ENCODE measurements at regions not wholly inside any gene's neighbourhood (a gene's known extent, or its start where the extent isn't known, plus 50 kb on each side); places are given as distances from the start of the nearest gene placed in this dataset.

DNA sequence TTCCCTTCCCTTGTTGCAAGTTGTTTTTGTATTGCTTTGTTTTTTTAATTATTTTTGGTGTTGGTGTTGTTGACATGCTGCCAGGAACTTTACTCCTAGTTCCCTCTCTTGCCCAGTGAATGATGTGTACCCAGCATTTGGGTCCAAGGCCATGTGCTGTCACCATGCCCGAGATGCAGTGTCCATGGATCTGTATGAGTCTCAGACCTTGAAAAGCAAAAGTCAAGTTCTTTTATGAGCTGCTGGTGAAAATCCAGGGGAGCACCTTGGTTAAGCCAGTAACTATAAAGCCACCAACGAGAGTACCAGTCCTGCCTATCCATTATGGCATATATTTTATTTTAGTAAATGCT lies 236.4 kb downstream of the BCL11A start:
- TF ChIP-seq, protein P1, sequence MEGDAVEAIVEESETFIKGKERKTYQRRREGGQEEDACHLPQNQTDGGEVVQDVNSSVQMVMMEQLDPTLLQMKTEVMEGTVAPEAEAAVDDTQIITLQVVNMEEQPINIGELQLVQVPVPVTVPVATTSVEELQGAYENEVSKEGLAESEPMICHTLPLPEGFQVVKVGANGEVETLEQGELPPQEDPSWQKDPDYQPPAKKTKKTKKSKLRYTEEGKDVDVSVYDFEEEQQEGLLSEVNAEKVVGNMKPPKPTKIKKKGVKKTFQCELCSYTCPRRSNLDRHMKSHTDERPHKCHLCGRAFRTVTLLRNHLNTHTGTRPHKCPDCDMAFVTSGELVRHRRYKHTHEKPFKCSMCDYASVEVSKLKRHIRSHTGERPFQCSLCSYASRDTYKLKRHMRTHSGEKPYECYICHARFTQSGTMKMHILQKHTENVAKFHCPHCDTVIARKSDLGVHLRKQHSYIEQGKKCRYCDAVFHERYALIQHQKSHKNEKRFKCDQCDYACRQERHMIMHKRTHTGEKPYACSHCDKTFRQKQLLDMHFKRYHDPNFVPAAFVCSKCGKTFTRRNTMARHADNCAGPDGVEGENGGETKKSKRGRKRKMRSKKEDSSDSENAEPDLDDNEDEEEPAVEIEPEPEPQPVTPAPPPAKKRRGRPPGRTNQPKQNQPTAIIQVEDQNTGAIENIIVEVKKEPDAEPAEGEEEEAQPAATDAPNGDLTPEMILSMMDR (IDR thresholded peaks at IDR 0.05) = no peak
- no peak for DNase-seq
- H3K4me1 Mint-ChIP-seq (ENCODE audit: low read depth) = no peaks in the 10 kb centered on the region
- H3K27ac Mint-ChIP-seq = no peak overlapping the region
- H3K36me3 Mint-ChIP-seq (ENCODE audit: low read depth) = no peaks in the 10 kb centered on the region
- H3K9me3 Mint-ChIP-seq = peaks cover 6% of the 10 kb centered on the region
- no peak overlapping the region for H3K4me3 Mint-ChIP-seq
- H3K27me3 Mint-ChIP-seq (ENCODE audit: insufficient read depth) = peaks cover 1% of the 10 kb centered on the region; the same call in 1 of the 2 replicates

DNA sequence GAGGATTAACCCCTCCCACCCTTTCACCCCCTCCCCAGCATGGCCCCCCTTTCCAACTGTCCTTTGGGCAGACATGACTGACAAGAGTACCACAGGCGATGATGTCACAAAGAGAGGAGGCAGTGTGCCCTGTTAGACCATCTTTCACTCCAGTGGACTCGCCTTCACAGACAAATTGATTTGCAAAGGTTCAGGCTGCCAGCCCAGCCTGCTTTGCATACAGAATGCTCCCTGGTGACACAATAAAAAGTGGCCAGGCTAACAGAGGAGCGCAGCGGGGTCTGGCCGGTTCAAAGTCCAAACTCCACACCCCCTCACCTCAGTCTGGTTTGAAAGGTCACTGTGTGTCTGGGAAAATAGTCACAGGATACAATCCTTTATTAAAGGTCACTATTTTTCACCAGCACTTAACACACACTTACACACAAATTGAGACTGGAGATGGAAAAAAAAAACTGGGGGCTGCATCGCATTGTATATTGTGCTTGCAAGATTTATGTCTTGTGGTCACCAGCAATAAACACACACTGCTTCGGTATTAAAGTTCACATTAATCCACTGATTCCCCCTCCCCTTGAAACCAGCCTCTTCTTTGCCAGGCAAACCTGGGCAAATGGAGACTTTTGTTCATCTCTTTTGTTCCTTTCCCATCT lies 236.9 kb downstream of the BCL11A start:
- TF ChIP-seq, protein P1 (IDR thresholded peaks at IDR 0.05) = no peak
- Mint-ChIP-seq H3K27me3 (ENCODE audit: insufficient read depth) (no peaks in the 10 kb centered on the region; the same call in 1 of the 2 replicates), H3K4me3 (no peak overlapping the region), H3K4me1 (ENCODE audit: low read depth) (no peaks in the 10 kb centered on the region), H3K27ac (no peak overlapping the region), H3K36me3 (ENCODE audit: low read depth) (no peaks in the 10 kb centered on the region), H3K9me3 (peaks cover 6% of the 10 kb centered on the region)
- DNase-seq = no peak

DNA sequence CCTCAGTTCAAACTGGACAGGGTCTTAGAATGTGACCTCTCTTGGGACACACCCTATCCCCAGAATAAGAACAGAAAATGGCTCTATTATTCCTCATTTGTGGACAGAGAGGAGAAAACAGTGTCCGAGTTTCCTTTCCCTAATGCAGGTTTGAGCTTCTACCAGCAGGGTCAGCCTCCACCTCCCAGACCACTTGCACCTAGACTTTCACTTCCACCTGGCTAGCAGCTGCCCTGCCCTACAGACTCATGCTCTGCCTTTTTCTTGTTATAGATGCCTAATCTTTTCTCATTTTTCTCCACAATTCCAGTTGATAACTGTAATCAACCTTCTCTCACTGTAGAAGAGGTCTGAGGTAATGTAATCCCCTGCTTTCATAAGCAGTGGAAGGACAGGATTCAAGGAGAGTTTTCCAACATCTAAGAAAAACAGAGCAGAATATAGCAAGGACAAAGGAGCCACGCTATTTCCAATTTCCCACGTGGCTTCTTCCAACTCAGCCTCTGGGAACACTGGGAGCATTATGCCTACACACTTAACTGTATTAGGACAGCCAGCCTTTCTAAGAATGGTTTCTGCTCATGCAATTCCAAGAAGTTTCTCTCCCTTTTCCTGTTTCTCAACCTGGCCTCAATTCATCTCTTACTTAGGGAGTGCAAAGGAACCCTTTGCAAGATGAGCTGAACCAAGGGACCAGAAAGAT lies 239.8 kb downstream of the BCL11A start:
- no peak for DNase-seq
- TF ChIP-seq, protein P1 (IDR thresholded peaks at IDR 0.05) = no peak
- H3K4me1 Mint-ChIP-seq (ENCODE audit: low read depth) = no peaks in the 10 kb centered on the region
- no peak overlapping the region for H3K4me3 Mint-ChIP-seq
- peaks cover 6% of the 10 kb centered on the region for H3K9me3 Mint-ChIP-seq
- H3K36me3 Mint-ChIP-seq (ENCODE audit: low read depth) = no peaks in the 10 kb centered on the region
- no peak overlapping the region for H3K27ac Mint-ChIP-seq
- H3K27me3 Mint-ChIP-seq (ENCODE audit: insufficient read depth) = no peaks in the 10 kb centered on the region; the same call in 1 of the 2 replicates

DNA sequence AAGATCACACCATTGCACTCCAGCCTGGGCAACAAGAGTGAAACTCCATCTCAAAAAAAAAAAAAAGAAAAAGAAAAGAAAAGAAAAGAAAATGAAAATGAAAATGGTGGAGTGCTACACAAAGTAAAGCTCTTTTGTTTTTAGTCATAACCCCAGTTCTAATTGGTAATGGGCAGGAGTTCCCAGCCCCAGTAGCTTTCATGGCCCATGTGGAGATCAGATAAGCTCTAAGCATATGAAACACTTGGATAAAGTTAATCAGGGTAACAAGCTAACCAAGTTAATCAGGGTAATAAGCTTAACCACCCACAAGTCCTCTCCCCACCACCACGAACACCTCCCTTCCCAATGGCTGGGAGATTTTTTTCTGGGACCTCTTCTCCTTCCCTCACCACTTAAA lies 240.8 kb downstream of the BCL11A start:
- TF ChIP-seq, protein P1 (IDR thresholded peaks at IDR 0.05) = no peak
- Mint-ChIP-seq H3K4me3 (no peak overlapping the region), H3K9me3 (peaks cover 6% of the 10 kb centered on the region), H3K36me3 (ENCODE audit: low read depth) (no peaks in the 10 kb centered on the region), H3K4me1 (ENCODE audit: low read depth) (no peaks in the 10 kb centered on the region), H3K27ac (no peak overlapping the region), H3K27me3 (ENCODE audit: insufficient read depth) (peaks cover 2% of the 10 kb centered on the region; the same call in 1 of the 2 replicates)
- no peak for DNase-seq

DNA sequence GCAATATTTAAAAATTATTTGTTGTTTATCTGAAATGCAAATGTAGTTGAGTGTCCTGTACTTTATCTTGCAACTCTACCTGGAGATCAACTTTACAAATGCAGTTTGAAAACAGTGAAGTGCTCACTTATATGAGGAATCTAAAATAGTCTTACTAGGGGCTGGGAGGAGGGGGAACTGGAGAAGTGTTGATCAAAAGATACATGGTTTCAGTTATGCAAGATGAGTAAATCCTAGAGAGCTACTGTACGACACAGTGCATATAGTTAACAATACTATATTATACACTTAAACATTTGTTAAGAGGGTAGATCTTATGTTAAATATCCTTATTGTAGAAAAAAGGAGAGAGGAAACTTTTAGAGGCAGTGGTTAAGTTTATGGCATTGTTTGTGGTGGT lies 241.9 kb downstream of the BCL11A start:
- TF ChIP-seq, protein P1 (IDR thresholded peaks at IDR 0.05) = no peak
- no peak for DNase-seq
- Mint-ChIP-seq H3K9me3 (peaks cover 6% of the 10 kb centered on the region), H3K4me3 (no peak overlapping the region), H3K4me1 (ENCODE audit: low read depth) (no peaks in the 10 kb centered on the region), H3K27me3 (ENCODE audit: insufficient read depth) (peaks cover 4% of the 10 kb centered on the region; the same call in 1 of the 2 replicates), H3K36me3 (ENCODE audit: low read depth) (no peaks in the 10 kb centered on the region), H3K27ac (no peak overlapping the region)

Measured in HFFc6 (cell line).